ENCODE measurements at regions not wholly inside any gene's neighbourhood (a gene's known extent, or its start where the extent isn't known, plus 50 kb on each side); places are given as distances from the start of the nearest gene placed in this dataset.

- H3K9me3 ChIP-seq (ENCODE audit: insufficient read depth, low read length): no peaks in the 10 kb centered on the region
- H4K20me1 ChIP-seq (ENCODE audit: insufficient read depth, low read length): no peaks in the 10 kb centered on the region
- no peak for TF ChIP-seq CTCF (IDR thresholded peaks at IDR 0.05; ENCODE audit: low read depth, low read length)
- no peak for TF ChIP-seq EZH2phosphoT487 (IDR thresholded peaks at IDR 0.05; ENCODE audit: low read depth)
- H3K27me3 ChIP-seq (ENCODE audit: low read depth, low read length): no peaks in the 10 kb centered on the region
- H3K79me2 ChIP-seq (ENCODE audit: low read length): no peaks in the 10 kb centered on the region
- H2AFZ ChIP-seq (ENCODE audit: low read depth, low read length): no peak overlapping the region
- H3K4me3 ChIP-seq (ENCODE audit: low read length): no peak overlapping the region
- no peak overlapping the region for H3K4me2 ChIP-seq (ENCODE audit: low read length)
- no peaks in the 10 kb centered on the region for H3K36me3 ChIP-seq (replicated peaks; ENCODE audit: low read depth, low read length)
- no peak overlapping the region for H3K27ac ChIP-seq (ENCODE audit: low read length)
- no peaks in the 10 kb centered on the region for H3K4me1 ChIP-seq (ENCODE audit: low read length)
- H3K9ac ChIP-seq (ENCODE audit: low read length): no peak overlapping the region
Measured at GRCh38 chr10:64519831-64520230, 998.6 kb downstream of the REEP3 start.

DNA sequence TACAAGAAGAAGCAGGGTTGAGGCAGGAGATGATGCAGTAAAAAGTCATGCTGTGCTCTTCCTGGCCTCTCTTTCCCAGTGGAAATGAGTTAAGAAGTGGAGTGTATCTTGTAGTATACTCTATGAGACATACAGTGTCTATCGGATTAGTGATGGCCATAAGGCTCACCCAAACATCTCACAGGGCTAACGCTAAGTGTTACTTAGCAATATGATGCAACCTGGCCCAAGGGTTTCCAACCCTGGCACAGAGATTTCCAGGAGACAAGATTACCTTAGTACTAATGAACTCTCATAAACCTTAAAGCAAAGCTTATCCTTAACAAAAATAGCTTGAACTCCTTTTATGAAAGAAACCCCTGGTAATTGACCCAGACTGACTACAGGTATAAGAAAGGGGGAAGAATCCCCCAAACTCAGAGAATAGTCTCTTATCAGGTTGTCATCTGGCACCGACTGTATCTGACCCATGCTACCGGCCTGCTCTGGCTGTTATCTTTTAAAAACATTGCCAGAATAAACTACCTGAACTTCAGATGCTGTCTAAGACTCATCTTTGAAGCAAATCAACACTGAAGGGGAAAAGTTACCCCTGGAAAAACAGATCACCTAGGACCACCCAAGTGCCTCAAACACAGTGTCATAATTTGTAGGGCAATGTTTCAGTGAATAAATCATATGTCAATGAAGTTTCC, 1002.0 kb downstream of the REEP3 start:
- Histone ChIP-seq H3K36me3 (replicated peaks; ENCODE audit: low read depth, low read length) (no peaks in the 10 kb centered on the region), H3K9ac (ENCODE audit: low read length) (no peak overlapping the region), H3K4me2 (ENCODE audit: low read length) (no peak overlapping the region), H3K79me2 (ENCODE audit: low read length) (no peaks in the 10 kb centered on the region), H3K27ac (ENCODE audit: low read length) (no peak overlapping the region), H3K9me3 (ENCODE audit: insufficient read depth, low read length) (no peaks in the 10 kb centered on the region), H3K4me1 (ENCODE audit: low read length) (0 out of 2 replicates have a peak, but pooled peaks cover 2% of the 10 kb centered on the region), H2AFZ (ENCODE audit: low read depth, low read length) (no peak overlapping the region), H4K20me1 (ENCODE audit: insufficient read depth, low read length) (no peaks in the 10 kb centered on the region), H3K4me3 (ENCODE audit: low read length) (no peak overlapping the region), H3K27me3 (ENCODE audit: low read depth, low read length) (no peaks in the 10 kb centered on the region)
- TF ChIP-seq CTCF (IDR thresholded peaks at IDR 0.05; ENCODE audit: low read depth, low read length) (no peak), EZH2phosphoT487 (IDR thresholded peaks at IDR 0.05; ENCODE audit: low read depth) (no peak)

- Histone ChIP-seq H3K4me3 (ENCODE audit: low read length) (no peak overlapping the region), H3K27me3 (ENCODE audit: low read depth, low read length) (no peaks in the 10 kb centered on the region), H3K4me1 (ENCODE audit: low read length) (0 out of 2 replicates have a peak, but pooled peaks cover 2% of the 10 kb centered on the region), H2AFZ (ENCODE audit: low read depth, low read length) (no peak overlapping the region), H3K9me3 (ENCODE audit: insufficient read depth, low read length) (no peaks in the 10 kb centered on the region), H3K36me3 (replicated peaks; ENCODE audit: low read depth, low read length) (no peaks in the 10 kb centered on the region), H4K20me1 (ENCODE audit: insufficient read depth, low read length) (no peaks in the 10 kb centered on the region), H3K79me2 (ENCODE audit: low read length) (no peaks in the 10 kb centered on the region), H3K4me2 (ENCODE audit: low read length) (no peak overlapping the region), H3K9ac (ENCODE audit: low read length) (no peak overlapping the region), H3K27ac (ENCODE audit: low read length) (no peak overlapping the region)
- no peak for TF ChIP-seq EZH2phosphoT487 (IDR thresholded peaks at IDR 0.05; ENCODE audit: low read depth)
- TF ChIP-seq CTCF (IDR thresholded peaks at IDR 0.05; ENCODE audit: low read depth, low read length): no peak
Measured at GRCh38 chr10:64528294-64529002, 1007.2 kb downstream of the REEP3 start.

DNA sequence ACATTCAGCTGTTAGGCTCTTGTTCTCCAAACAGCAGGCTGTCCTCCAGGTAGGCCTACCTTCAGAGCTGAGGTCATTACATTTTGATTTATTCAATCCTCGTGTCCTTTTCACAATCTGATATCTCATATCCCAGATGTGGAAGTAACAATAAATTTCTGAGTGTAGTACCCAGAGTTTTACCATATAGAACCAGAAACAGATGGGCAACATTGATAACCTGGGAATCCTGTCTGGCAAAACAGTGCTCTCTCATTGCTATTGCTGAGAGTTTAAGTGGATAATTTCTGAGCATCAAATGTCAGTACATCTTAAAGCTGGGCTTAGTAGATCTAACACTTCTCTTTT, 1007.8 kb downstream of the REEP3 start:
- H2AFZ ChIP-seq (ENCODE audit: low read depth, low read length): no peak overlapping the region
- H3K36me3 ChIP-seq (replicated peaks; ENCODE audit: low read depth, low read length): no peaks in the 10 kb centered on the region
- H3K9me3 ChIP-seq (ENCODE audit: insufficient read depth, low read length): no peaks in the 10 kb centered on the region
- TF ChIP-seq EZH2phosphoT487 (IDR thresholded peaks at IDR 0.05; ENCODE audit: low read depth): no peak
- TF ChIP-seq CTCF (IDR thresholded peaks at IDR 0.05; ENCODE audit: low read depth, low read length): no peak
- no peak overlapping the region for H3K4me2 ChIP-seq (ENCODE audit: low read length)
- no peak overlapping the region for H3K27ac ChIP-seq (ENCODE audit: low read length)
- H3K4me1 ChIP-seq (ENCODE audit: low read length): 0 out of 2 replicates have a peak, but pooled peaks cover 2% of the 10 kb centered on the region
- no peak overlapping the region for H3K4me3 ChIP-seq (ENCODE audit: low read length)
- H3K9ac ChIP-seq (ENCODE audit: low read length): no peak overlapping the region
- no peaks in the 10 kb centered on the region for H4K20me1 ChIP-seq (ENCODE audit: insufficient read depth, low read length)
- no peaks in the 10 kb centered on the region for H3K27me3 ChIP-seq (ENCODE audit: low read depth, low read length)
- H3K79me2 ChIP-seq (ENCODE audit: low read length): no peaks in the 10 kb centered on the region
